ENCODE measurements at regions not wholly inside any gene's neighbourhood (a gene's known extent, or its start where the extent isn't known, plus 50 kb on each side); places are given as distances from the start of the nearest gene placed in this dataset.

DNA sequence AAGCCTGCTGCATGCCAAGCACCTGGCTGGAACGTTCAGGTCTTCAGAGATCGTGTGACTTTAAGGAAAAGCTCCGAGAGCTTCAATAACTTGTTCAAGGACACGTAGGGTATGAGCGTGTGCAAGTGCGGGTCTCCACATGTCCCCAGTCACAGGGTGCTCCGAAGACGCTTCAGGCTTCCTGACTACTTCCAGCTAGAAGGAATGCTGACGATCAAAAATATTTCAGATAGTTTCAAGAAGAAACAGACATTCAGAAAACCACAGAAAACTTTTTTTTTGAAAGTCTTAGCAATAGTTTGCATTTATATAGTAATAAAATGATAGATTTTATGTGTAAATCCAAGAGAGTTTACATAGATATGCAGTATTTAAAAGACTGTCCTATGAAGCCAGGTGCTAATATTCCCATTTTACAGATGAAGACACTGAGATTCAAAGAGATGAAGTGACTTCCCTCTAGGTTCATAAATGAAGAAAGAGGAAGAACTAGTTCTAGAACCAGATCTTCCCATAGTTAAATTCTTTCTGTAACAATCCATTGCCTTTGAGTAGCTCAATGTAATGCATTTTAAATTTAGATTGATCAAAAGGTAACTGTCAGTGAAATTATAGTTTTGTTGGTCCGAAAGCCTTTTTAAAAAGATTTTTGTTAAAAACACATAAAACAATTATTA lies 247.6 kb downstream of the MYLK4 start:
- CTCF ChIA-PET = no interaction called here
- Mint-ChIP-seq H3K9me3 (ENCODE audit: low read depth) (no peaks in the 10 kb centered on the region), H3K4me1 (no peaks in the 10 kb centered on the region), H3K27me3 (peaks cover 41% of the 10 kb centered on the region), H3K36me3 (no peaks in the 10 kb centered on the region), H3K4me3 (no peak overlapping the region), H3K27ac (no peak overlapping the region)
- ATAC-seq (no peak), DNase-seq (no peak)

GRCh38 chr6:2502096-2502997 lies 248.4 kb downstream of the MYLK4 start:
- Mint-ChIP-seq H3K27ac (no peak overlapping the region), H3K4me3 (no peak overlapping the region), H3K27me3 (peaks cover 34% of the 10 kb centered on the region), H3K36me3 (no peaks in the 10 kb centered on the region), H3K9me3 (ENCODE audit: low read depth) (no peaks in the 10 kb centered on the region), H3K4me1 (no peaks in the 10 kb centered on the region)
- no peak for ATAC-seq
- no peak for DNase-seq
- CTCF ChIA-PET = no interaction called here

- no peak overlapping the region for H3K4me3 Mint-ChIP-seq
- no peak for ATAC-seq
- DNase-seq = no peak
- peaks cover 24% of the 10 kb centered on the region for H3K27me3 Mint-ChIP-seq
- no peaks in the 10 kb centered on the region for H3K4me1 Mint-ChIP-seq
- no peaks in the 10 kb centered on the region for H3K36me3 Mint-ChIP-seq
- CTCF ChIA-PET = no interaction called here
- H3K27ac Mint-ChIP-seq = no peak overlapping the region
- H3K9me3 Mint-ChIP-seq (ENCODE audit: low read depth) = no peaks in the 10 kb centered on the region
Measured at GRCh38 chr6:2497922-2498623, 252.6 kb downstream of the MYLK4 start.

- no peaks in the 10 kb centered on the region for H3K9me3 Mint-ChIP-seq (ENCODE audit: low read depth)
- no peaks in the 10 kb centered on the region for H3K4me1 Mint-ChIP-seq
- no peaks in the 10 kb centered on the region for H3K36me3 Mint-ChIP-seq
- peaks cover 16% of the 10 kb centered on the region for H3K27me3 Mint-ChIP-seq
- DNase-seq (no peak), ATAC-seq (no peak)
- CTCF ChIA-PET = no interaction called here
- no peak overlapping the region for H3K4me3 Mint-ChIP-seq
- H3K27ac Mint-ChIP-seq = no peak overlapping the region
Measured at GRCh38 chr6:2496291-2496690, 250.9 kb upstream of the GMDS start.

- no peaks in the 10 kb centered on the region for H3K9me3 Mint-ChIP-seq (ENCODE audit: low read depth)
- DNase-seq (no peak), ATAC-seq (no peak)
- H3K27ac Mint-ChIP-seq = no peak overlapping the region
- CTCF ChIA-PET = interaction anchor here (0.6 kb wide), 1 partner anchor 797 kb away, joined by 6 read pairs; no protein-coding TSS in a partner anchor
- no peak overlapping the region for H3K4me3 Mint-ChIP-seq
- no peaks in the 10 kb centered on the region for H3K36me3 Mint-ChIP-seq
- peaks cover 20% of the 10 kb centered on the region for H3K27me3 Mint-ChIP-seq
- H3K4me1 Mint-ChIP-seq = no peaks in the 10 kb centered on the region
Measured at GRCh38 chr6:2492686-2493523, 247.5 kb upstream of the GMDS start.

- Mint-ChIP-seq H3K36me3 (no peaks in the 10 kb centered on the region), H3K9me3 (ENCODE audit: low read depth) (no peaks in the 10 kb centered on the region), H3K27me3 (peaks cover 22% of the 10 kb centered on the region), H3K4me3 (no peak overlapping the region), H3K4me1 (no peaks in the 10 kb centered on the region), H3K27ac (no peak overlapping the region)
- DNase-seq (no peak), ATAC-seq (no peak)
- CTCF ChIA-PET = no interaction called here
Measured at GRCh38 chr6:2491137-2491536, 245.7 kb upstream of the GMDS start.

- no peaks in the 10 kb centered on the region for H3K4me1 Mint-ChIP-seq
- H3K27ac Mint-ChIP-seq = no peak overlapping the region
- no peak overlapping the region for H3K4me3 Mint-ChIP-seq
- peaks cover 3% of the 10 kb centered on the region for H3K9me3 Mint-ChIP-seq (ENCODE audit: low read depth)
- CTCF ChIA-PET = interaction anchor here (2.3 kb wide), 1 partner anchor 146 kb away, joined by 7 read pairs; no protein-coding TSS in a partner anchor
- ATAC-seq (no peak), DNase-seq (no peak)
- peaks cover 14% of the 10 kb centered on the region for H3K27me3 Mint-ChIP-seq
- H3K36me3 Mint-ChIP-seq = no peaks in the 10 kb centered on the region
Measured at GRCh38 chr6:2488578-2488977, 243.2 kb upstream of the GMDS start.

DNA sequence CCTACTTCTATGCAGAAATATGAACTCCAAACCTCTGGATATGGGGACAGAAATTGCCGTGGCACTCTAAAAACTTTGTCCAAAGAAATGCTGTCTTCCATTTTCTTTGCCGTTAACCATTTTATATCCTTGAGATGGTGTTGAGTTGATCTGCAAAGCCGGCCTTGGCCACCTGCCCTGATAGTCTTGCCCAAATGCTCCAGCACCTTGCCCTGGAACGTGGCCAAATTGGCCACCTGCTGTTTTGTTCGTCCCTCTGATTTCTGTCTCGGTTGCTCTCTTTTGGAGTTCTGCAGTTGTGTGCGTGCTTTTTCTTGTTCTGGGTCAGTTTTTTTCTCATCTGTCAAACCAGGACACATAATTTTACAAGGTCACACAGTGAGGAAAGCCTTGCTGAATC lies 239.7 kb upstream of the GMDS start:
- ATAC-seq (no peak), DNase-seq (no peak)
- CTCF ChIA-PET = no interaction called here
- peaks cover 5% of the 10 kb centered on the region for H3K9me3 Mint-ChIP-seq (ENCODE audit: low read depth)
- H3K36me3 Mint-ChIP-seq = no peaks in the 10 kb centered on the region
- H3K4me1 Mint-ChIP-seq = no peaks in the 10 kb centered on the region
- H3K27ac Mint-ChIP-seq = no peak overlapping the region
- no peak overlapping the region for H3K4me3 Mint-ChIP-seq
- peaks cover 7% of the 10 kb centered on the region for H3K27me3 Mint-ChIP-seq

GRCh38 chr6:2482773-2483172 lies 237.4 kb upstream of the GMDS start:
- no peak for DNase-seq
- no peak for ATAC-seq
- no peak overlapping the region for H3K27ac Mint-ChIP-seq
- H3K4me3 Mint-ChIP-seq = no peak overlapping the region
- H3K4me1 Mint-ChIP-seq = no peaks in the 10 kb centered on the region
- CTCF ChIA-PET = no interaction called here
- H3K27me3 Mint-ChIP-seq = peaks cover 11% of the 10 kb centered on the region
- peaks cover 5% of the 10 kb centered on the region for H3K9me3 Mint-ChIP-seq (ENCODE audit: low read depth)
- no peaks in the 10 kb centered on the region for H3K36me3 Mint-ChIP-seq

GRCh38 chr6:2481307-2481706 lies 235.9 kb upstream of the GMDS start:
- CTCF ChIA-PET = no interaction called here
- H3K4me1 Mint-ChIP-seq = no peaks in the 10 kb centered on the region
- H3K36me3 Mint-ChIP-seq = no peaks in the 10 kb centered on the region

GRCh38 chr6:2480267-2480966 lies 235.0 kb upstream of the GMDS start:
- DNase-seq = no peak
- no peak for ATAC-seq
- Mint-ChIP-seq H3K4me1 (no peaks in the 10 kb centered on the region), H3K36me3 (no peaks in the 10 kb centered on the region), H3K27ac (no peak overlapping the region), H3K9me3 (ENCODE audit: low read depth) (peaks cover 5% of the 10 kb centered on the region), H3K4me3 (no peak overlapping the region), H3K27me3 (peaks cover 7% of the 10 kb centered on the region)
- CTCF ChIA-PET = no interaction called here

More at GRCh38 chr6:2481307-2481706, 235.9 kb upstream of the GMDS start:
- peaks cover 5% of the 10 kb centered on the region for H3K9me3 Mint-ChIP-seq (ENCODE audit: low read depth)
- H3K27me3 Mint-ChIP-seq = peaks cover 7% of the 10 kb centered on the region
- no peak overlapping the region for H3K4me3 Mint-ChIP-seq
- H3K27ac Mint-ChIP-seq = no peak overlapping the region
- ATAC-seq = no peak
- DNase-seq = no peak

GRCh38 chr6:2478200-2478599 lies 232.8 kb upstream of the GMDS start:
- no peak overlapping the region for H3K27ac Mint-ChIP-seq
- DNase-seq (no peak), ATAC-seq (no peak)
- H3K9me3 Mint-ChIP-seq (ENCODE audit: low read depth) = peaks cover 2% of the 10 kb centered on the region
- CTCF ChIA-PET = no interaction called here
- H3K4me1 Mint-ChIP-seq = no peaks in the 10 kb centered on the region
- no peak overlapping the region for H3K4me3 Mint-ChIP-seq
- peaks cover 7% of the 10 kb centered on the region for H3K27me3 Mint-ChIP-seq
- H3K36me3 Mint-ChIP-seq = no peaks in the 10 kb centered on the region

All from activated CD8-positive, alpha-beta memory T cell treated with anti-CD3 and anti-CD28 coated beads, Interleukin-2, amount 10 ng/mL, durations not matched to agents 7 days and 5 days (primary cell).